Keratinocyte (primary cell): ENCODE measurements at regions not wholly inside any gene's neighbourhood (a gene's known extent, or its start where the extent isn't known, plus 50 kb on each side); places are given as distances from the start of the nearest gene placed in this dataset.

Source experiments
- DNase-seq: peaks from one replicate; pipeline ENCODE4 v3.0.0-alpha.2; 2011; ENCODE audit warnings: low read depth, missing footprints, low spot score
- FAIRE-seq: peaks from 2 replicates; lab custom pipeline; 2011; peaks lifted over from hg19 to GRCh38; lab: Jason Lieb, UNC
- H2AFZ ChIP-seq: 2 replicates; pipeline ENCODE4 v1.6.0; 2012; ENCODE audit warnings: low read length, control low read depth, inconsistent platforms; ENCODE audit not compliant: control insufficient read depth
- H3K27ac ChIP-seq: 2 replicates; pipeline ENCODE4 v1.5.1; 2011; ENCODE audit warnings: low read length; ENCODE audit not compliant: control insufficient read depth, insufficient read depth
- H3K27me3 ChIP-seq: 3 replicates; pipeline ENCODE4 v1.6.0; 2011; ENCODE audit warnings: low read length; ENCODE audit not compliant: control insufficient read depth, insufficient read depth; ENCODE audit errors: extremely low read depth
- H3K36me3 ChIP-seq, 2 experiments: 2 replicates in 1 of 2; 3 replicates in 1 of 2; pipeline ENCODE4 v1.5.1; 2011; ENCODE audit warnings: low read length in 2 of 2, mild to moderate bottlenecking in 1 of 2; ENCODE audit not compliant: control insufficient read depth in 2 of 2, insufficient read depth in 2 of 2; ENCODE audit errors: extremely low read depth in 1 of 2
- H3K4me1 ChIP-seq: 3 replicates; pipeline ENCODE4 v1.5.1; 2011; ENCODE audit warnings: low read length; ENCODE audit not compliant: control insufficient read depth, insufficient read depth; ENCODE audit errors: extremely low read depth
- H3K4me2 ChIP-seq: 3 replicates; pipeline ENCODE4 v1.6.0; 2011; ENCODE audit warnings: low read depth, low read length; ENCODE audit not compliant: control insufficient read depth, insufficient read depth; ENCODE audit errors: extremely low read depth
- H3K4me3 ChIP-seq, 3 experiments: fragments of 200-600 bp in 1 of 3; sonication (generic) in 1 of 3; 2 replicates in 2 of 3; 3 replicates in 1 of 3; pipeline ENCODE4 v1.5.1; 2011 to 2016; ENCODE audit warnings: low read length in 3 of 3, mild to moderate bottlenecking in 3 of 3, control low read depth in 2 of 3, inconsistent platforms in 1 of 3, low read depth in 1 of 3, mixed read lengths in 1 of 3, mixed run types in 1 of 3, moderate library complexity in 1 of 3; ENCODE audit not compliant: control insufficient read depth in 2 of 3, insufficient read depth in 2 of 3; ENCODE audit errors: extremely low read depth in 1 of 3
- H3K79me2 ChIP-seq: 2 replicates; pipeline ENCODE4 v1.6.0; 2012; ENCODE audit warnings: low read length; ENCODE audit not compliant: control insufficient read depth, insufficient read depth
- H3K9ac ChIP-seq: 3 replicates; pipeline ENCODE4 v1.6.0; 2011; ENCODE audit warnings: low read length; ENCODE audit not compliant: control insufficient read depth, insufficient read depth; ENCODE audit errors: extremely low read depth
- H3K9me1 ChIP-seq: 3 replicates; pipeline ENCODE4 v1.6.0; 2011; ENCODE audit warnings: low read length; ENCODE audit not compliant: control insufficient read depth, insufficient read depth; ENCODE audit errors: extremely low read depth
- H3K9me3 ChIP-seq: 2 replicates; pipeline ENCODE4 v1.5.1; 2012; ENCODE audit warnings: low read depth, low read length; ENCODE audit not compliant: control insufficient read depth
- H4K20me1 ChIP-seq: 3 replicates; pipeline ENCODE4 v1.6.0; 2011; ENCODE audit warnings: low read length; ENCODE audit not compliant: control insufficient read depth, insufficient read depth; ENCODE audit errors: extremely low read depth
- EZH2 ChIP-seq: IDR thresholded peaks from one replicate; pipeline ENCODE4 v1.6.1; 2012; ENCODE audit warnings: inconsistent platforms, mild to moderate bottlenecking, low read length, moderate library complexity
- dilution Hi-C: fragments of 300-500 bp; cut with MboI; formaldehyde crosslinking; loops from one replicate; pipeline ENCODE4 v1.7.0; 2020; ENCODE audit warnings: low sequenced_read_pairs; ENCODE audit not compliant: extremely low pct_ligation_motif_present
- TF ChIP-seq, protein P1 (sequence below), 3 experiments: IDR thresholded peaks in 1 of 3; conservative IDR thresholded peaks in 1 of 3; optimal IDR thresholded peaks in 1 of 3; 2 replicates in 2 of 3; 3 replicates in 1 of 3; pipeline versions ENCODE3 to v1.5.1; 2011; ENCODE audit warnings: low read length in 3 of 3, mild to moderate bottlenecking in 3 of 3, moderate library complexity in 2 of 3, control low read depth in 1 of 3, inconsistent platforms in 1 of 3; ENCODE audit not compliant: insufficient read depth in 2 of 3; ENCODE audit errors: extremely low read depth in 1 of 3

DNA sequence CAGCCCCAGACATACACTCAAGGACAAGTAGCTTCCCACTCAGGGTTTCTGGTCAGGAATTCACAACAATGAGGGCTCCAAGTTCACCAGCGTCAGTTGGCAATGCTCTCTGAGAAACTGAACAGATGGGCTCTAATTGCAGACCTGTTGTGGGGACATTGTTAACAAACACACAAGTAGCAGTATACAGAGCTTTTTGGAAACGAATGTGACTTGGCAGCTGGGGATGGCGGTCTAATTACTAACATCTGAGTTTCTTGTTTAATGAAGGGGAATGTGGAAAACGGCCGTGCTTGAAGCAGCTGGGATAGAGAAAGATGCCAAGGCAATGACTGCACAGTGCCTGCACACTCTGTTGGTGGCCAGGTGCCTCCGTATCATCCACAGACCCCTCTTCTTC lies 316.1 kb upstream of the IRX3 start:
- H3K36me3 ChIP-seq: no peaks in the 10 kb centered on the region
- H3K27me3 ChIP-seq: peaks cover 3% of the 10 kb centered on the region
- no peaks in the 10 kb centered on the region for H3K9me1 ChIP-seq
- TF ChIP-seq EZH2: no peak
- TF ChIP-seq, protein P1, sequence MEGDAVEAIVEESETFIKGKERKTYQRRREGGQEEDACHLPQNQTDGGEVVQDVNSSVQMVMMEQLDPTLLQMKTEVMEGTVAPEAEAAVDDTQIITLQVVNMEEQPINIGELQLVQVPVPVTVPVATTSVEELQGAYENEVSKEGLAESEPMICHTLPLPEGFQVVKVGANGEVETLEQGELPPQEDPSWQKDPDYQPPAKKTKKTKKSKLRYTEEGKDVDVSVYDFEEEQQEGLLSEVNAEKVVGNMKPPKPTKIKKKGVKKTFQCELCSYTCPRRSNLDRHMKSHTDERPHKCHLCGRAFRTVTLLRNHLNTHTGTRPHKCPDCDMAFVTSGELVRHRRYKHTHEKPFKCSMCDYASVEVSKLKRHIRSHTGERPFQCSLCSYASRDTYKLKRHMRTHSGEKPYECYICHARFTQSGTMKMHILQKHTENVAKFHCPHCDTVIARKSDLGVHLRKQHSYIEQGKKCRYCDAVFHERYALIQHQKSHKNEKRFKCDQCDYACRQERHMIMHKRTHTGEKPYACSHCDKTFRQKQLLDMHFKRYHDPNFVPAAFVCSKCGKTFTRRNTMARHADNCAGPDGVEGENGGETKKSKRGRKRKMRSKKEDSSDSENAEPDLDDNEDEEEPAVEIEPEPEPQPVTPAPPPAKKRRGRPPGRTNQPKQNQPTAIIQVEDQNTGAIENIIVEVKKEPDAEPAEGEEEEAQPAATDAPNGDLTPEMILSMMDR (optimal IDR thresholded peaks at IDR 0.05 in 1 of 3, IDR thresholded peaks at IDR 0.05 in 1 of 3, conservative IDR thresholded peaks at IDR 0.05 in 1 of 3; ENCODE audit: extremely low read depth in 1 of 3, insufficient read depth in 2 of 3, low read length in 3 of 3): no peak
- H3K79me2 ChIP-seq: no peaks in the 10 kb centered on the region
- DNase-seq (no peak), FAIRE-seq (no peak)
- no peak overlapping the region for H3K4me2 ChIP-seq
- no peaks in the 10 kb centered on the region for H3K4me1 ChIP-seq
- no peak overlapping the region for H3K27ac ChIP-seq
- no peak overlapping the region for H2AFZ ChIP-seq
- no peaks in the 10 kb centered on the region for H3K9me3 ChIP-seq
- dilution Hi-C loops: no loop called here
- no peaks in the 10 kb centered on the region for H4K20me1 ChIP-seq
- H3K4me3 ChIP-seq: no peak overlapping the region
- H3K9ac ChIP-seq: no peak overlapping the region

DNA sequence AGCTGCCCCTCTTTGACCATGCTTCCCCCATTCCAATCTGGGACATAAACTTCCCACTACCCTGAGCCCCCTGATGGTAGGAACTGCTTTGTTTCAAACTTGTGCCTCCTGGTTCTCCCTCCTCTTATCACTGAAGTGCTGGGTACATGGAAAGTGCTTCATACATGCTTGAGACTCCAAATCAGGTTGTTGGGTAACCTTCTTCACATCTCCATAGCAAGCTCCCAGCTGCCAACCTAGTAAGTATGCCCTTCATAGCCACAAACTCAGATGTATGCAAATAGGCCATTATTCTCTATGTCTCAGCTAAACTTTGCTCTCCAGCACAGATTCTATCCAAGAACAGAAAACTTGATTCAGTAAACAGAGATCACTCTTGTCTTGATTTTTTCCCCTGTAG lies 310.6 kb upstream of the IRX3 start:
- Histone ChIP-seq H3K27ac (no peak overlapping the region), H3K9me1 (no peaks in the 10 kb centered on the region), H3K9me3 (no peaks in the 10 kb centered on the region), H3K4me1 (no peaks in the 10 kb centered on the region), H3K4me2 (no peak overlapping the region), H2AFZ (no peak overlapping the region), H3K27me3 (peaks cover 7% of the 10 kb centered on the region), H3K9ac (no peak overlapping the region), H3K4me3 (no peak overlapping the region), H4K20me1 (no peaks in the 10 kb centered on the region), H3K36me3 (no peaks in the 10 kb centered on the region), H3K79me2 (no peaks in the 10 kb centered on the region)
- no peak for DNase-seq
- dilution Hi-C loops: no loop called here
- no peak for FAIRE-seq
- TF ChIP-seq EZH2: no peak
- TF ChIP-seq, protein P1 (optimal IDR thresholded peaks at IDR 0.05 in 1 of 3, IDR thresholded peaks at IDR 0.05 in 1 of 3, conservative IDR thresholded peaks at IDR 0.05 in 1 of 3; ENCODE audit: extremely low read depth in 1 of 3, insufficient read depth in 2 of 3, low read length in 3 of 3): no peak
